ENCODE measurements at regions not wholly inside any gene's neighbourhood (a gene's known extent, or its start where the extent isn't known, plus 50 kb on each side); places are given as distances from the start of the nearest gene placed in this dataset.

DNA sequence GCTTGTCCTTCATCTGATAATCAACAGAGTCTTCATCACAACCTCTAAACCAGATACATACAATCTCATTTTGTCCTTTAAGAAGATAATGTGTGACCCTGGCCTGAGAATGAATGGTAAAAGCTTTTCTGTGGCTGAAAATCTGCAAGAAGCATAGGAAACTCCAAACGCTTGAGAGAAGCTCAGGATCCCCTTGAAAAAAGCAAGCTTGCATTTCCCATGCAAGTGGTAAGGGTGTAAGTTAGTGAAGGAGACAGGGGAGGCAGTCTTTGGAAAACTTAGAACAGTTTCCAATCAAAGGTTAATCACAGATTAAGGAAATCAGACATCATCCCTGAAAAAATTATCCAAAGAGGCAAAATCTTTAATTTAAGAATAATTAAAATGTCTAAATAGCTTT is 413.6 kb upstream of the SALL3 start:
- TF ChIP-seq CTCF (IDR thresholded peaks at IDR 0.05): no peak
- TF ChIP-seq POLR2A (IDR thresholded peaks at IDR 0.05): no peak
